ENCODE measurements at regions not wholly inside any gene's neighbourhood (a gene's known extent, or its start where the extent isn't known, plus 50 kb on each side); places are given as distances from the start of the nearest gene placed in this dataset.

GRCh38 chr7:155377071-155377837 is 79.6 kb downstream of the INSIG1 start:
- peaks cover 9% of the 10 kb centered on the region for H3K9me3 Mint-ChIP-seq (ENCODE audit: unreplicated experiment)
- peaks cover 7% of the 10 kb centered on the region for H3K4me1 Mint-ChIP-seq (ENCODE audit: low read depth, unreplicated experiment)
- no peaks in the 10 kb centered on the region for H3K36me3 Mint-ChIP-seq (ENCODE audit: low read depth, unreplicated experiment)
- peaks cover 90% of the 10 kb centered on the region for H3K27me3 ChIP-seq (ENCODE audit: insufficient read depth, low read length)
- H3K79me2 ChIP-seq (ENCODE audit: insufficient read depth, low read length), result no peaks in the 10 kb centered on the region
- peaks cover 16% of the 10 kb centered on the region for H4K20me1 ChIP-seq (ENCODE audit: insufficient read depth, low read length)
- no peak overlapping the region for H2AFZ ChIP-seq (ENCODE audit: low read depth, low read length)
- DNase-seq (ENCODE audit: low read depth) (no peak), FAIRE-seq (no peak)
- H3K36me3 ChIP-seq (ENCODE audit: insufficient read depth, low read length), result no peaks in the 10 kb centered on the region
- peaks cover 12% of the 10 kb centered on the region for H3K4me1 ChIP-seq (ENCODE audit: insufficient read depth, low read length)
- TF ChIP-seq EZH2 (IDR thresholded peaks at IDR 0.05; ENCODE audit: insufficient read depth, low read length), result no peak
- no peak for TF ChIP-seq CTCF (IDR thresholded peaks at IDR 0.05; ENCODE audit: insufficient read depth, low read depth, low read length)
- no peak overlapping the region for H3K27ac ChIP-seq (ENCODE audit: low read depth, low read length)
- H3K4me3 ChIP-seq (ENCODE audit: insufficient read depth, low read depth, low read length), result no peak overlapping the region
- H3K4me2 ChIP-seq (ENCODE audit: low read length), result peak overlapping the region; percentile 68
- no peak overlapping the region for H3K27ac Mint-ChIP-seq (ENCODE audit: unreplicated experiment)
- H3K4me3 Mint-ChIP-seq (ENCODE audit: unreplicated experiment), result peak overlapping the region; percentile 45
- H3K9ac ChIP-seq (ENCODE audit: low read length), result no peak overlapping the region
- H3K27me3 Mint-ChIP-seq (ENCODE audit: low read depth, unreplicated experiment), result peaks cover 84% of the 10 kb centered on the region
- H3K9me3 ChIP-seq (ENCODE audit: insufficient read depth, low read depth, low read length), result no peaks in the 10 kb centered on the region

GRCh38 chr7:155377838-155378579 is 79.9 kb upstream of the EN2 start:
- peaks cover 90% of the 10 kb centered on the region for H3K27me3 ChIP-seq (ENCODE audit: insufficient read depth, low read length)
- Mint-ChIP-seq H3K4me3 (ENCODE audit: unreplicated experiment) (peak overlapping the region; percentile 45), H3K9me3 (ENCODE audit: unreplicated experiment) (peaks cover 9% of the 10 kb centered on the region), H3K4me1 (ENCODE audit: low read depth, unreplicated experiment) (peaks cover 7% of the 10 kb centered on the region), H3K27ac (ENCODE audit: unreplicated experiment) (no peak overlapping the region), H3K27me3 (ENCODE audit: low read depth, unreplicated experiment) (peaks cover 86% of the 10 kb centered on the region), H3K36me3 (ENCODE audit: low read depth, unreplicated experiment) (no peaks in the 10 kb centered on the region)
- no peaks in the 10 kb centered on the region for H3K36me3 ChIP-seq (ENCODE audit: insufficient read depth, low read length)
- H3K4me3 ChIP-seq (ENCODE audit: insufficient read depth, low read depth, low read length), result no peak overlapping the region
- no peaks in the 10 kb centered on the region for H3K79me2 ChIP-seq (ENCODE audit: insufficient read depth, low read length)
- no peak for TF ChIP-seq CTCF (IDR thresholded peaks at IDR 0.05; ENCODE audit: insufficient read depth, low read depth, low read length)
- no peak for TF ChIP-seq EZH2 (IDR thresholded peaks at IDR 0.05; ENCODE audit: insufficient read depth, low read length)
- peak overlapping the region; percentile 68 for H3K4me2 ChIP-seq (ENCODE audit: low read length)
- H3K27ac ChIP-seq (ENCODE audit: low read depth, low read length), result no peak overlapping the region
- peaks cover 16% of the 10 kb centered on the region for H4K20me1 ChIP-seq (ENCODE audit: insufficient read depth, low read length)
- H3K9ac ChIP-seq (ENCODE audit: low read length), result no peak overlapping the region
- DNase-seq (ENCODE audit: low read depth), result peak; percentile 12
- H3K9me3 ChIP-seq (ENCODE audit: insufficient read depth, low read depth, low read length), result no peaks in the 10 kb centered on the region
- peaks cover 10% of the 10 kb centered on the region for H3K4me1 ChIP-seq (ENCODE audit: insufficient read depth, low read length)
- no peak overlapping the region for H2AFZ ChIP-seq (ENCODE audit: low read depth, low read length)
- no peak for FAIRE-seq
